HepG2 (cell line): ENCODE measurements at regions not wholly inside any gene's neighbourhood (a gene's known extent, or its start where the extent isn't known, plus 50 kb on each side); places are given as distances from the start of the nearest gene placed in this dataset.

Experiments
- ATAC-seq: fragments of 200-7000 bp; cut with Tn5 transposase; 3 replicates; pipeline ENCODE4 v1.9.1; 2020; ENCODE audit warnings: mild to moderate bottlenecking, moderate library complexity
- BruUV-seq: library from RNA; stranded (reverse); fragments of 400-500 nt; replicated peaks from 2 replicates; lab custom pipeline; 2021; lab: Mats Ljungman, UMichigan
- CTCF ChIA-PET: fragments of 300-600 bp; formaldehyde crosslinking; extraction: SDS; loops from one replicate; lab custom pipeline; 2021; ENCODE audit warnings: low total read pairs, inconsistent platforms, low intra/inter-chr PET ratio; lab: Yijun Ruan, JAX
- POLR2A ChIA-PET: fragments of 350-600 bp; sonication (Branson Sonifier 250); formaldehyde crosslinking; loops from one replicate; lab custom pipeline; 2020; ENCODE audit warnings: antibody characterized with exemption, inconsistent platforms; lab: Yijun Ruan, JAX
- DNase-seq: peaks from one replicate; pipeline ENCODE4 v3.0.0-alpha.2; 2015; ENCODE audit warnings: low spot score
- FAIRE-seq: peaks from 3 replicates; lab custom pipeline; 2011; peaks lifted over from hg19 to GRCh38; lab: Jason Lieb, UNC
- H2AFZ ChIP-seq: one replicate; pipeline ENCODE4 v1.6.1; 2011; ENCODE audit warnings: low read length, inconsistent platforms
- H3K27ac ChIP-seq: fragments of 300-600 bp; 3 replicates; pipeline ENCODE4 v1.8.0; 2011; ENCODE audit warnings: mixed run types, mild to moderate bottlenecking, mixed read lengths, low read length, inconsistent platforms; ENCODE audit not compliant: insufficient read depth; ENCODE audit errors: extremely low read length
- H3K27me3 ChIP-seq, 2 experiments: fragments of 200-600 bp in 1 of 2; 2 replicates in 1 of 2; 3 replicates in 1 of 2; pipeline versions ENCODE4 v1.6.0 to v1.8.0; 2011; ENCODE audit warnings: low read length in 2 of 2, mild to moderate bottlenecking in 2 of 2, moderate library complexity in 2 of 2, inconsistent platforms in 1 of 2; ENCODE audit not compliant: insufficient read depth in 2 of 2, control insufficient read depth in 1 of 2
- H3K36me3 ChIP-seq, 2 experiments: fragments of 200-600 bp in 1 of 2; replicated peaks in 1 of 2; 2 replicates in 1 of 2; 3 replicates in 1 of 2; pipeline versions ENCODE4 v1.5.1 to v1.8.0; 2011; ENCODE audit warnings: low read length in 2 of 2, inconsistent platforms in 1 of 2; ENCODE audit not compliant: insufficient read depth in 2 of 2, control insufficient read depth in 1 of 2
- H3K4me1 ChIP-seq: 2 replicates; pipeline ENCODE4 v1.5.1; 2012; ENCODE audit warnings: low read length, inconsistent platforms; ENCODE audit not compliant: insufficient read depth
- H3K4me2 ChIP-seq: 2 replicates; pipeline ENCODE4 v1.6.0; 2011; ENCODE audit warnings: low read depth, low read length, inconsistent platforms
- H3K4me3 ChIP-seq, 3 experiments: fragments of 200-600 bp in 1 of 3; sonication (generic), shearing (Covaris generic) in 1 of 3; replicated peaks in 1 of 3; 2 replicates each; pipeline ENCODE4 v1.5.1; 2011 to 2016; ENCODE audit warnings: low read length in 3 of 3, inconsistent platforms in 2 of 3, low read depth in 2 of 3, mild to moderate bottlenecking in 2 of 3, control low read depth in 1 of 3, mixed read lengths in 1 of 3; ENCODE audit not compliant: insufficient read depth in 1 of 3
- H3K79me2 ChIP-seq: one replicate; pipeline ENCODE4 v1.6.1; 2011; ENCODE audit warnings: low read length, inconsistent platforms; ENCODE audit not compliant: insufficient read depth
- H3K9ac ChIP-seq: 2 replicates; pipeline ENCODE4 v1.6.0; 2011; ENCODE audit warnings: mild to moderate bottlenecking, low read depth, low read length, inconsistent platforms; ENCODE audit not compliant: insufficient read depth
- H3K9me3 ChIP-seq: 2 replicates; pipeline ENCODE4 v1.5.1; 2012; ENCODE audit warnings: mild to moderate bottlenecking, low read length
- H4K20me1 ChIP-seq: 2 replicates; pipeline ENCODE4 v1.6.0; 2011; ENCODE audit warnings: inconsistent platforms, mild to moderate bottlenecking, low read length, moderate library complexity; ENCODE audit not compliant: insufficient read depth
- CHCHD3 ChIP-seq: sonication (generic); formaldehyde crosslinking; IDR thresholded peaks from 2 replicates; pipeline ENCODE4 v1.8.0; 2022; ENCODE audit warnings: mild to moderate bottlenecking, missing genetic modification reagents, moderate library complexity
- FLYWCH1 ChIP-seq: sonication (generic); formaldehyde crosslinking; IDR thresholded peaks from 2 replicates; pipeline ENCODE4 v1.8.1; 2023; ENCODE audit warnings: mild to moderate bottlenecking, missing genetic modification reagents
- HMG20B ChIP-seq: conservative IDR thresholded peaks from 2 replicates; pipeline ENCODE4 v1.6.1; 2016; ENCODE audit warnings: missing genetic modification reagents, missing compliant biosample characterization
- MAFF ChIP-seq: IDR thresholded peaks from 2 replicates; pipeline ENCODE4 v1.6.1; 2011; ENCODE audit warnings: low read depth, low read length, improper control_type of control experiment
- MBNL3 ChIP-seq: fragments of 250-450 bp; sonication (Bioruptor Pico); conservative IDR thresholded peaks from 2 replicates; pipeline ENCODE4 v1.8.0; 2022; ENCODE audit warnings: mild to moderate bottlenecking, inconsistent platforms
- NR2F6 ChIP-seq, 2 experiments: IDR thresholded peaks; 2 replicates each; pipeline ENCODE4 v1.6.1; 2016; ENCODE audit warnings: antibody characterized with exemption in 1 of 2, mild to moderate bottlenecking in 1 of 2
- NR3C1 ChIP-seq: sonication (generic); formaldehyde crosslinking; IDR thresholded peaks from 2 replicates; pipeline ENCODE4 v1.4.0; 2020; ENCODE audit warnings: missing genetic modification reagents
- PHB2 ChIP-seq: fragments of 450-650 bp; IDR thresholded peaks from 2 replicates; pipeline ENCODE4 v1.6.1; 2018; ENCODE audit not compliant: partially characterized antibody
- PRDM15 ChIP-seq: sonication (generic); formaldehyde crosslinking; IDR thresholded peaks from 2 replicates; pipeline ENCODE4 v1.4.0; 2020; ENCODE audit warnings: missing genetic modification reagents
- RBFOX2 ChIP-seq: fragments of 200-400 bp; formaldehyde crosslinking; IDR thresholded peaks from 2 replicates; pipeline ENCODE4 v1.6.1; 2017; ENCODE audit warnings: low read depth, mild to moderate bottlenecking, low read length
- SMARCC2 ChIP-seq: fragments of 450-650 bp; IDR thresholded peaks from 2 replicates; pipeline ENCODE4 v1.6.1; 2017; ENCODE audit warnings: antibody characterized with exemption, mild to moderate bottlenecking
- TARDBP ChIP-seq: sonication (generic); formaldehyde crosslinking; IDR thresholded peaks from 2 replicates; pipeline ENCODE4 v1.8.0; 2022; ENCODE audit warnings: mild to moderate bottlenecking, missing genetic modification reagents
- ZBTB33 ChIP-seq: sonication (generic); formaldehyde crosslinking; IDR thresholded peaks from 2 replicates; pipeline ENCODE4 v1.4.0; 2020; ENCODE audit warnings: missing genetic modification reagents
- ZFP36L2 ChIP-seq: sonication (generic); formaldehyde crosslinking; IDR thresholded peaks from 2 replicates; pipeline ENCODE4 v1.4.0; 2020; ENCODE audit warnings: missing genetic modification reagents
- ZFX ChIP-seq: sonication (generic); formaldehyde crosslinking; IDR thresholded peaks from 2 replicates; pipeline ENCODE4 v1.4.0; 2020; ENCODE audit warnings: mild to moderate bottlenecking, low read depth, missing genetic modification reagents, moderate library complexity
- WGBS: methylation state at CpG from one replicate; pipeline ENCODE4 v1.1.6; 2017; ENCODE audit warnings: low lambda C conversion rate; 5-methylcytosine and 5-hydroxymethylcytosine counted together
- in situ Hi-C: cut with HindIII; loops from 2 replicates; pipeline ENCODE4 v1.10.0; 2017; ENCODE audit warnings: low pct_unique_long_range_greater_than_20kb; ENCODE audit not compliant: extremely low pct_ligation_motif_present
- intact Hi-C: fragments of 100-400 bp; cut with micrococcal nuclease; formaldehyde crosslinking; loops from one replicate; pipeline ENCODE4 v1.10.0; 2022; ENCODE audit not compliant: unreplicated experiment
- TF ChIP-seq, protein P1 (sequence below): sonication (generic); formaldehyde crosslinking; IDR thresholded peaks from 2 replicates; pipeline ENCODE4 v1.5.1; 2020; ENCODE audit warnings: mild to moderate bottlenecking, missing genetic modification reagents, moderate library complexity

- TF ChIP-seq SMARCC2, result no peak
These were observed 87.5 kb upstream of the PTPRD start (continued) for GRCh38 chr9:10700291-10700690.

DNA sequence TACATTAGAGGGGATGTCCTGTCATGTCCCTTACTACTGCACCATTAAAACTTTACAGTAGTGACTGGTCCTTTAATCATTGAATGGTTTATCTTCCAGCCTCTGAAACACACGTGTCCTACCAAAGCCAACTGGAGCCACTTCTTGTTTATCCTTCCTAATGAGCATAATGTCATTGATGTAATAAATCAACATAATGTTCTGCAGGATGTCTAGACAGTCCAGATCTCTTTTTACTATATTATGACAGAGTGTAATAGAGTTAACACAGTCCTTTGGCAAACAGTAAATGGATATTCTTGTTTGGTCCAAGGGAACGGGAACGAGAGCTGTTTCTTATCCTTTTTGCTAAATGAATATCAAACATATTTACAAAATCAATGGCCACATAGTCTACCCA lies 88.1 kb upstream of the PTPRD start:
- intact Hi-C loops, result no loop called here
- no peak overlapping the region for H3K4me2 ChIP-seq
- H3K79me2 ChIP-seq, result no peaks in the 10 kb centered on the region
- CTCF ChIA-PET, result no interaction called here
- ATAC-seq (no peak), DNase-seq (no peak), FAIRE-seq (no peak)
- BruUV-seq, result no TSS peak
- 3% methylated on average over 3 of the region's 3 CpGs for WGBS
- H3K4me3 ChIP-seq, result no peak overlapping the region
- H3K9me3 ChIP-seq, result peaks cover 75% of the 10 kb centered on the region
- POLR2A ChIA-PET, result no interaction called here
- no peaks in the 10 kb centered on the region for H4K20me1 ChIP-seq
- no peak overlapping the region for H3K9ac ChIP-seq
- H3K27ac ChIP-seq, result no peak overlapping the region
- H3K27me3 ChIP-seq, result no peaks in the 10 kb centered on the region
- in situ Hi-C loops, result no loop called here
- peaks cover 12% of the 10 kb centered on the region for H3K4me1 ChIP-seq
- no peak overlapping the region for H2AFZ ChIP-seq
- no peaks in the 10 kb centered on the region for H3K36me3 ChIP-seq
- no peak for TF ChIP-seq ZFX
- no peak for TF ChIP-seq FLYWCH1 (CRISPR knock-in tag)
- TF ChIP-seq PHB2, result no peak
- no peak for TF ChIP-seq NR2F6 (IDR thresholded peaks at IDR 0.05)
- TF ChIP-seq NR2F6 (CRISPR knock-in tag; IDR thresholded peaks at IDR 0.05), result no peak
- no peak for TF ChIP-seq RBFOX2
- TF ChIP-seq, protein P1, sequence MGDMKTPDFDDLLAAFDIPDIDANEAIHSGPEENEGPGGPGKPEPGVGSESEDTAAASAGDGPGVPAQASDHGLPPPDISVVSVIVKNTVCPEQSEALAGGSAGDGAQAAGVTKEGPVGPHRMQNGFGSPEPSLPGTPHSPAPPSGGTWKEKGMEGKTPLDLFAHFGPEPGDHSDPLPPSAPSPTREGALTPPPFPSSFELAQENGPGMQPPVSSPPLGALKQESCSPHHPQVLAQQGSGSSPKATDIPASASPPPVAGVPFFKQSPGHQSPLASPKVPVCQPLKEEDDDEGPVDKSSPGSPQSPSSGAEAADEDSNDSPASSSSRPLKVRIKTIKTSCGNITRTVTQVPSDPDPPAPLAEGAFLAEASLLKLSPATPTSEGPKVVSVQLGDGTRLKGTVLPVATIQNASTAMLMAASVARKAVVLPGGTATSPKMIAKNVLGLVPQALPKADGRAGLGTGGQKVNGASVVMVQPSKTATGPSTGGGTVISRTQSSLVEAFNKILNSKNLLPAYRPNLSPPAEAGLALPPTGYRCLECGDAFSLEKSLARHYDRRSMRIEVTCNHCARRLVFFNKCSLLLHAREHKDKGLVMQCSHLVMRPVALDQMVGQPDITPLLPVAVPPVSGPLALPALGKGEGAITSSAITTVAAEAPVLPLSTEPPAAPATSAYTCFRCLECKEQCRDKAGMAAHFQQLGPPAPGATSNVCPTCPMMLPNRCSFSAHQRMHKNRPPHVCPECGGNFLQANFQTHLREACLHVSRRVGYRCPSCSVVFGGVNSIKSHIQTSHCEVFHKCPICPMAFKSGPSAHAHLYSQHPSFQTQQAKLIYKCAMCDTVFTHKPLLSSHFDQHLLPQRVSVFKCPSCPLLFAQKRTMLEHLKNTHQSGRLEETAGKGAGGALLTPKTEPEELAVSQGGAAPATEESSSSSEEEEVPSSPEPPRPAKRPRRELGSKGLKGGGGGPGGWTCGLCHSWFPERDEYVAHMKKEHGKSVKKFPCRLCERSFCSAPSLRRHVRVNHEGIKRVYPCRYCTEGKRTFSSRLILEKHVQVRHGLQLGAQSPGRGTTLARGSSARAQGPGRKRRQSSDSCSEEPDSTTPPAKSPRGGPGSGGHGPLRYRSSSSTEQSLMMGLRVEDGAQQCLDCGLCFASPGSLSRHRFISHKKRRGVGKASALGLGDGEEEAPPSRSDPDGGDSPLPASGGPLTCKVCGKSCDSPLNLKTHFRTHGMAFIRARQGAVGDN, result no peak
- no peak for TF ChIP-seq ZBTB33 (CRISPR knock-in tag)
- TF ChIP-seq PRDM15, result no peak
- TF ChIP-seq NR3C1, result no peak
- TF ChIP-seq TARDBP, result no peak
- TF ChIP-seq ZFP36L2 (CRISPR knock-in tag), result no peak
- no peak for TF ChIP-seq HMG20B (CRISPR knock-in tag)
- TF ChIP-seq MAFF, result no peak
- TF ChIP-seq MBNL3 (CRISPR knock-in tag), result no peak
- no peak for TF ChIP-seq CHCHD3 (CRISPR knock-in tag)
